A549 (cell line): ENCODE measurements at regions not wholly inside any gene's neighbourhood (a gene's known extent, or its start where the extent isn't known, plus 50 kb on each side); places are given as distances from the start of the nearest gene placed in this dataset.

Source experiments
- ATAC-seq, 2 experiments: fragments of 200-7000 bp in 1 of 2; fragments of >200 bp in 1 of 2; cut with Nextera tagmentation in 1 of 2; cut with Tn5 transposase in 1 of 2; 3 replicates each; pipeline versions ENCODE4 v1.8.0 to v1.9.1; 2018 to 2020; ENCODE audit warnings: mild to moderate bottlenecking in 1 of 2, moderate library complexity in 1 of 2
- CTCF ChIA-PET: fragments of 300-600 bp; sonication (Branson Sonifier 250); formaldehyde crosslinking; extraction: SDS; loops from one replicate; lab custom pipeline; 2021; ENCODE audit warnings: antibody characterized with exemption, inconsistent platforms; lab: Yijun Ruan, JAX
- POLR2A ChIA-PET: fragments of 350-600 bp; formaldehyde crosslinking; extraction: SDS; loops from one replicate; lab custom pipeline; 2021; ENCODE audit warnings: antibody characterized with exemption, inconsistent platforms; lab: Yijun Ruan, JAX
- DNase-seq, 2 experiments: peaks; one replicate each; pipeline versions ENCODE4 v3.0.0 to v3.0.0-alpha.2; 2011 to 2016; ENCODE audit warnings: low read depth in 1 of 2, low spot score in 1 of 2
- FAIRE-seq: peaks from 2 replicates; lab custom pipeline; 2011; peaks lifted over from hg19 to GRCh38; lab: Jason Lieb, UNC
- H3K27ac ChIP-seq, 2 experiments: fragments of >200 bp; sonication (Bioruptor Twin); formaldehyde crosslinking; 3 replicates each; pipeline ENCODE4 v1.5.1; 2016 to 2017
- H3K4me1 ChIP-seq: fragments of >200 bp; sonication (Bioruptor Twin); formaldehyde crosslinking; 3 replicates; pipeline ENCODE4 v1.6.1; 2016
- H3K4me2 ChIP-seq: fragments of >200 bp; sonication (Bioruptor Twin); formaldehyde crosslinking; 3 replicates; pipeline ENCODE4 v1.6.1; 2016
- H3K4me3 ChIP-seq: fragments of >200 bp; sonication (Bioruptor Twin); formaldehyde crosslinking; 3 replicates; pipeline ENCODE4 v1.5.1; 2016
- H3K9me3 ChIP-seq: fragments of >200 bp; sonication (Bioruptor Twin); formaldehyde crosslinking; 3 replicates; pipeline ENCODE4 v1.6.1; 2016
- BCL3 ChIP-seq: fragments of >200 bp; sonication (Bioruptor Twin); formaldehyde crosslinking; IDR thresholded peaks from 3 replicates; pipeline ENCODE4 v1.6.1; 2016
- BHLHE40 ChIP-seq: IDR thresholded peaks from 2 replicates; pipeline ENCODE4 v1.6.1; 2012; ENCODE audit warnings: low read depth, low read length, inconsistent platforms
- CBX2 ChIP-seq: fragments of 200-600 bp; sonication (generic); IDR thresholded peaks from 2 replicates; pipeline ENCODE4 v1.6.1; 2016; ENCODE audit warnings: low read depth, mild to moderate bottlenecking, borderline replicate concordance
- CHD2 ChIP-seq: fragments of 150-350 bp; IDR thresholded peaks from 2 replicates; pipeline ENCODE4 v1.6.1; 2014; ENCODE audit warnings: low read length; ENCODE audit not compliant: partially characterized antibody
- ESRRA ChIP-seq: fragments of 150-350 bp; IDR thresholded peaks from 2 replicates; pipeline ENCODE4 v1.6.1; 2014; ENCODE audit warnings: mild to moderate bottlenecking, low read length, borderline replicate concordance
- FOSL2 ChIP-seq, 2 experiments: fragments of 450-650 bp in 1 of 2; fragments of >200 bp in 1 of 2; sonication (Bioruptor Twin) in 1 of 2; formaldehyde crosslinking; IDR thresholded peaks; 2 replicates each; pipeline versions ENCODE4 v1.5.0 to v1.6.1; 2016 to 2020; ENCODE audit warnings: mild to moderate bottlenecking in 1 of 2, moderate library complexity in 1 of 2
- GATA3 ChIP-seq: IDR thresholded peaks from 2 replicates; pipeline ENCODE4 v1.6.1; 2012; ENCODE audit warnings: borderline replicate concordance
- HDAC2 ChIP-seq: fragments of 200-600 bp; sonication (generic); IDR thresholded peaks from 2 replicates; pipeline ENCODE4 v1.6.1; 2016
- HOXA7 ChIP-seq: fragments of 250-450 bp; sonication (Bioruptor Pico); IDR thresholded peaks from 2 replicates; pipeline ENCODE4 v1.5.0; 2020; ENCODE audit warnings: mild to moderate bottlenecking, moderate library complexity
- HOXB13 ChIP-seq: fragments of 250-450 bp; sonication (Bioruptor Pico); IDR thresholded peaks from 2 replicates; pipeline ENCODE4 v1.5.0; 2020; ENCODE audit warnings: low read depth, mild to moderate bottlenecking, moderate library complexity
- JUN ChIP-seq, 2 experiments: fragments of >200 bp; sonication (Bioruptor Twin); formaldehyde crosslinking; IDR thresholded peaks; 2 replicates in 1 of 2; 3 replicates in 1 of 2; pipeline ENCODE4 v1.6.1; 2016 to 2017
- JUNB ChIP-seq: fragments of >200 bp; sonication (Bioruptor Twin); formaldehyde crosslinking; IDR thresholded peaks from 2 replicates; pipeline ENCODE4 v1.6.1; 2016
- MAFK ChIP-seq: fragments of 450-650 bp; IDR thresholded peaks from 2 replicates; pipeline ENCODE4 v1.6.1; 2014; ENCODE audit not compliant: partially characterized antibody
- MYC ChIP-seq: IDR thresholded peaks from 2 replicates; pipeline ENCODE4 v1.6.1; 2012; ENCODE audit warnings: mild to moderate bottlenecking, inconsistent platforms, low read length, improper control_type of control experiment, borderline replicate concordance
- NFE2L2 ChIP-seq: fragments of 150-350 bp; conservative IDR thresholded peaks from 2 replicates; pipeline ENCODE4 v1.6.1; 2014; ENCODE audit warnings: low read length
- NR3C1 ChIP-seq: fragments of >200 bp; sonication (Bioruptor Twin); formaldehyde crosslinking; IDR thresholded peaks from 3 replicates; pipeline ENCODE4 v1.6.1; 2017
- PBX3 ChIP-seq: IDR thresholded peaks from 2 replicates; pipeline ENCODE4 v1.6.1; 2012
- PHF8 ChIP-seq: fragments of 200-600 bp; sonication (generic); IDR thresholded peaks from 2 replicates; pipeline ENCODE4 v1.6.1; 2016; ENCODE audit warnings: low read depth, mild to moderate bottlenecking, antibody characterized with exemption, moderate library complexity, borderline replicate concordance
- POLR2A ChIP-seq: IDR thresholded peaks from 2 replicates; pipeline ENCODE4 v1.6.1; 2012; ENCODE audit warnings: mild to moderate bottlenecking, low read length
- POLR2AphosphoS2 ChIP-seq: conservative IDR thresholded peaks from 2 replicates; pipeline ENCODE4 v1.6.1; 2012; ENCODE audit warnings: low read length, improper control_type of control experiment, inconsistent platforms
- RNF2 ChIP-seq: fragments of 200-600 bp; sonication (generic); IDR thresholded peaks from 2 replicates; pipeline ENCODE4 v1.6.1; 2016; ENCODE audit warnings: low read depth, mild to moderate bottlenecking, antibody characterized with exemption, moderate library complexity, borderline replicate concordance
- SMC3 ChIP-seq: fragments of >200 bp; sonication (Bioruptor Twin); formaldehyde crosslinking; IDR thresholded peaks from 3 replicates; pipeline ENCODE4 v1.6.1; 2018; ENCODE audit warnings: inconsistent platforms
- TP53 ChIP-seq: fragments of 250-450 bp; sonication (Bioruptor Pico); IDR thresholded peaks from 2 replicates; pipeline ENCODE4 v1.5.0; 2021; ENCODE audit warnings: mild to moderate bottlenecking, moderate library complexity
- ZC3H11A ChIP-seq: fragments of 450-650 bp; IDR thresholded peaks from 2 replicates; pipeline ENCODE4 v1.6.1; 2014; ENCODE audit warnings: antibody characterized with exemption, mild to moderate bottlenecking
- ZNF302 ChIP-seq: fragments of 250-450 bp; sonication (Bioruptor Pico); IDR thresholded peaks from 2 replicates; pipeline ENCODE4 v1.9.0; 2021; ENCODE audit warnings: inconsistent platforms, mild to moderate bottlenecking, moderate library complexity
- ZSCAN20 ChIP-seq: fragments of 250-450 bp; sonication (Bioruptor Pico); IDR thresholded peaks from 2 replicates; pipeline ENCODE4 v1.8.0; 2022; ENCODE audit warnings: mild to moderate bottlenecking, moderate library complexity
- WGBS: methylation state at CpG from one replicate; pipeline ENCODE4 v1.1.6; 2017; ENCODE audit errors: missing lambda C conversion rate; 5-methylcytosine and 5-hydroxymethylcytosine counted together
- TF ChIP-seq, protein P1 (sequence below): fragments of 250-450 bp; sonication (Bioruptor Pico); IDR thresholded peaks from 2 replicates; pipeline ENCODE4 v1.5.0; 2021; ENCODE audit warnings: mild to moderate bottlenecking, moderate library complexity, borderline replicate concordance
- TF ChIP-seq, protein P2 (sequence below): IDR thresholded peaks from 2 replicates; pipeline ENCODE4 v1.6.1; 2012
- TF ChIP-seq, protein P3 (sequence below): IDR thresholded peaks from 2 replicates; pipeline ENCODE4 v1.6.1; 2012; ENCODE audit warnings: low read depth, borderline replicate concordance

DNA sequence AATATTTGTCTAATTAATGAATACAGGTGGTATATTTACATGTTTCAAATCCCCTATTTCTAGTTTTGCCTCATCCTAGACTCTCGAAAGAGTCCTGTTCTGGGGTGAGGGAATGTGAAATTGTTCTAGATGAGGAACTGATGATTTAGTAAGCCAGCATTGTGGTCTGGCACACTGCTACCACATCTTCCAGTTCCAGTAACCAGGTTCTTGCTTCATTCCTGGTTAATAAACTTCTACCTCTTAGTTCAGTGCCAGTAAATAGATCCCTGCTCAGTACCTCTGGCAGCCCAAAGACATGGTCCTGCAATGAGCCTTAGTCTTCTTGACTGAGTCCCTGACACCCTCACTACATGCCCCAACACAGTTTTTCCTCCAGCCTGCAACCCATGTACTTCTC lies 207.7 kb downstream of the SREK1 start:
- Histone ChIP-seq H3K4me1 (no peaks in the 10 kb centered on the region), H3K9me3 (no peaks in the 10 kb centered on the region), H3K4me3 (no peak overlapping the region), H3K27ac (no peak overlapping the region), H3K4me2 (no peak overlapping the region)
- ChIA-PET CTCF (no interaction called here), POLR2A (no interaction called here)
- no peak for FAIRE-seq
- no peak for DNase-seq
- ATAC-seq: no peak
- WGBS: 3% methylated on average over 1 of the region's 1 CpG
- TF ChIP-seq PBX3 (no peak), PHF8 (no peak), ZC3H11A (no peak), ESRRA (no peak), JUNB (no peak), GATA3 (no peak), NR3C1 (no peak), POLR2A (no peak), MYC (no peak)
- TF ChIP-seq, protein P1, sequence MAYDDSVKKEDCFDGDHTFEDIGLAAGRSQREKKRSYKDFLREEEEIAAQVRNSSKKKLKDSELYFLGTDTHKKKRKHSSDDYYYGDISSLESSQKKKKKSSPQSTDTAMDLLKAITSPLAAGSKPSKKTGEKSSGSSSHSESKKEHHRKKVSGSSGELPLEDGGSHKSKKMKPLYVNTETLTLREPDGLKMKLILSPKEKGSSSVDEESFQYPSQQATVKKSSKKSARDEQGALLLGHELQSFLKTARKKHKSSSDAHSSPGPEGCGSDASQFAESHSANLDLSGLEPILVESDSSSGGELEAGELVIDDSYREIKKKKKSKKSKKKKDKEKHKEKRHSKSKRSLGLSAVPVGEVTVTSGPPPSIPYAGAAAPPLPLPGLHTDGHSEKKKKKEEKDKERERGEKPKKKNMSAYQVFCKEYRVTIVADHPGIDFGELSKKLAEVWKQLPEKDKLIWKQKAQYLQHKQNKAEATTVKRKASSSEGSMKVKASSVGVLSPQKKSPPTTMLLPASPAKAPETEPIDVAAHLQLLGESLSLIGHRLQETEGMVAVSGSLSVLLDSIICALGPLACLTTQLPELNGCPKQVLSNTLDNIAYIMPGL (CRISPR knock-in tag): no peak

GRCh38 chr5:66353186-66353585 lies 209.1 kb downstream of the SREK1 start:
- H3K4me2 ChIP-seq: no peak overlapping the region
- no peaks in the 10 kb centered on the region for H3K9me3 ChIP-seq
- no peak overlapping the region for H3K27ac ChIP-seq
- TF ChIP-seq POLR2AphosphoS2: no peak
- no peak for TF ChIP-seq SMC3
- TF ChIP-seq, protein P2, sequence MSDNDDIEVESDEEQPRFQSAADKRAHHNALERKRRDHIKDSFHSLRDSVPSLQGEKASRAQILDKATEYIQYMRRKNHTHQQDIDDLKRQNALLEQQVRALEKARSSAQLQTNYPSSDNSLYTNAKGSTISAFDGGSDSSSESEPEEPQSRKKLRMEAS: no peak
- no peak for TF ChIP-seq BCL3
- TF ChIP-seq NFE2L2: no peak
- TF ChIP-seq, protein P3, sequence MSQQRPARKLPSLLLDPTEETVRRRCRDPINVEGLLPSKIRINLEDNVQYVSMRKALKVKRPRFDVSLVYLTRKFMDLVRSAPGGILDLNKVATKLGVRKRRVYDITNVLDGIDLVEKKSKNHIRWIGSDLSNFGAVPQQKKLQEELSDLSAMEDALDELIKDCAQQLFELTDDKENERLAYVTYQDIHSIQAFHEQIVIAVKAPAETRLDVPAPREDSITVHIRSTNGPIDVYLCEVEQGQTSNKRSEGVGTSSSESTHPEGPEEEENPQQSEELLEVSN: no peak
- no peak for TF ChIP-seq MYC
- WGBS: 29% methylated on average over 2 of the region's 2 CpGs
- DNase-seq (no peak), ATAC-seq (no peak), FAIRE-seq (no peak)
- ChIA-PET POLR2A (no interaction called here), CTCF (no interaction called here)
- no peak overlapping the region for H3K4me3 ChIP-seq
- H3K4me1 ChIP-seq: no peaks in the 10 kb centered on the region

DNA sequence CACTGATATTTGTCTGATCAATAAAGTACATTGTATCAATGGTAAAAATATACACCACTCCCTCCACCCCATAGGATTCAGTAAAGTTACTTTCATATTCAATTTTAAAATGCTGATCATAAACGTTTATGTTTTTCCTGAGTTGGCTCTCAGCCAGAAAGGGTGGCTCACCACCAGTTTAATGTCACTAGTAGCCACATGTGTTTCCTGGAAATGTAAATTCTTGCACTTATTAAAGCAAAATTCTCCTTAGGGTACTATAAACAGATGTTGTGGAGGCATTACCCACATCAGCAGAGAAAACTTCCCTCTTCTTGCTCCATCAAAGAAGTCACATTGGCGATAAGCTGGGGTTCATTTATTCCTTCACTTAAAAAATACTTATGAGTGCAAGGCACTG lies 210.3 kb downstream of the SREK1 start:
- Histone ChIP-seq H3K9me3 (no peaks in the 10 kb centered on the region), H3K27ac (no peak overlapping the region), H3K4me1 (no peaks in the 10 kb centered on the region), H3K4me3 (no peak overlapping the region), H3K4me2 (no peak overlapping the region)
- DNase-seq (no peak), ATAC-seq (no peak), FAIRE-seq (no peak)
- 50% methylated on average over 2 of the region's 2 CpGs for WGBS
- ChIA-PET CTCF (interaction anchor here (1.1 kb wide), 1 partner anchor 16 kb away, joined by 3 read pairs; no protein-coding TSS in a partner anchor), POLR2A (no interaction called here)
- no peak for TF ChIP-seq ZC3H11A
- TF ChIP-seq ZNF302: no peak
- TF ChIP-seq BHLHE40: no peak
- TF ChIP-seq JUN (IDR thresholded peaks at IDR 0.05): no peak
- TF ChIP-seq MAFK: no peak
- TF ChIP-seq HDAC2: no peak
- TF ChIP-seq BCL3: no peak
- TF ChIP-seq POLR2A: no peak
- TF ChIP-seq CHD2: no peak
- TF ChIP-seq HOXA7: no peak
- no peak for TF ChIP-seq FOSL2 (IDR thresholded peaks at IDR 0.05)
- TF ChIP-seq FOSL2 (CRISPR knock-in tag; IDR thresholded peaks at IDR 0.05): no peak
- no peak for TF ChIP-seq HOXB13 (CRISPR knock-in tag)
- TF ChIP-seq TP53 (CRISPR knock-in tag): no peak
- TF ChIP-seq NFE2L2: no peak
- no peak for TF ChIP-seq CBX2
- no peak for TF ChIP-seq ZSCAN20
- TF ChIP-seq RNF2: no peak
